ENCODE measurements at regions not wholly inside any gene's neighbourhood (a gene's known extent, or its start where the extent isn't known, plus 50 kb on each side); places are given as distances from the start of the nearest gene placed in this dataset.

- Histone ChIP-seq H3K4me1 (ENCODE audit: control insufficient read depth, extremely low read depth, insufficient read depth, low read length) (no peaks in the 10 kb centered on the region), H3K4me3 (replicated peaks in 1 of 4; ENCODE audit: control extremely low read depth in 1 of 4, insufficient read depth in 1 of 4, low read depth in 3 of 4, low read length in 4 of 4) (no peak overlapping the region), H3K4me2 (ENCODE audit: extremely low read depth, insufficient read depth, low read length) (no peak overlapping the region), H4K20me1 (ENCODE audit: control insufficient read depth, extremely low read depth, insufficient read depth, low read length) (no peaks in the 10 kb centered on the region), H2AFZ (ENCODE audit: low read length) (no peak overlapping the region), H3K79me2 (ENCODE audit: control insufficient read depth, insufficient read depth, low read length) (no peaks in the 10 kb centered on the region), H3K27ac (ENCODE audit: insufficient read depth, low read length) (no peak overlapping the region), H3K9ac (ENCODE audit: insufficient read depth, low read length) (no peak overlapping the region), H3K27me3 (ENCODE audit: control insufficient read depth, insufficient read depth, low read length) (no peaks in the 10 kb centered on the region), H3K9me3 (ENCODE audit: control insufficient read depth, insufficient read depth, low read depth, low read length) (no peaks in the 10 kb centered on the region), H3K36me3 (ENCODE audit: control insufficient read depth, insufficient read depth, low read length) (no peaks in the 10 kb centered on the region)
- TF ChIP-seq EZH2 (IDR thresholded peaks at IDR 0.05; ENCODE audit: low read length, missing control alignments) (no peak), CTCF (conservative IDR thresholded peaks at IDR 0.05 in 1 of 2, IDR thresholded peaks at IDR 0.05 in 1 of 2; ENCODE audit: low read depth in 1 of 2, low read length in 2 of 2) (no peak)
- DNase-seq (ENCODE audit: low read depth in 2 of 2): no peak
These were observed 121.1 kb downstream of the CENPW start for GRCh38 chr6:126461045-126461444.

- TF ChIP-seq EZH2 (IDR thresholded peaks at IDR 0.05; ENCODE audit: low read length, missing control alignments) (no peak), CTCF (conservative IDR thresholded peaks at IDR 0.05 in 1 of 2, IDR thresholded peaks at IDR 0.05 in 1 of 2; ENCODE audit: low read depth in 1 of 2, low read length in 2 of 2) (no peak)
These were observed 124.3 kb downstream of the CENPW start for GRCh38 chr6:126464245-126464644.

GRCh38 chr6:126475449-126475848 is 135.5 kb downstream of the CENPW start:
- Histone ChIP-seq H3K4me3 (replicated peaks in 1 of 4; ENCODE audit: control extremely low read depth in 1 of 4, insufficient read depth in 1 of 4, low read depth in 3 of 4, low read length in 4 of 4) (no peak overlapping the region), H3K4me2 (ENCODE audit: extremely low read depth, insufficient read depth, low read length) (no peak overlapping the region), H3K9ac (ENCODE audit: insufficient read depth, low read length) (no peak overlapping the region), H2AFZ (ENCODE audit: low read length) (no peak overlapping the region), H4K20me1 (ENCODE audit: control insufficient read depth, extremely low read depth, insufficient read depth, low read length) (no peaks in the 10 kb centered on the region), H3K36me3 (ENCODE audit: control insufficient read depth, insufficient read depth, low read length) (no peaks in the 10 kb centered on the region), H3K27ac (ENCODE audit: insufficient read depth, low read length) (no peak overlapping the region), H3K27me3 (ENCODE audit: control insufficient read depth, insufficient read depth, low read length) (no peaks in the 10 kb centered on the region), H3K79me2 (ENCODE audit: control insufficient read depth, insufficient read depth, low read length) (no peaks in the 10 kb centered on the region), H3K4me1 (ENCODE audit: control insufficient read depth, extremely low read depth, insufficient read depth, low read length) (no peaks in the 10 kb centered on the region), H3K9me3 (ENCODE audit: control insufficient read depth, insufficient read depth, low read depth, low read length) (no peaks in the 10 kb centered on the region)
- no peak for TF ChIP-seq CTCF (conservative IDR thresholded peaks at IDR 0.05 in 1 of 2, IDR thresholded peaks at IDR 0.05 in 1 of 2; ENCODE audit: low read depth in 1 of 2, low read length in 2 of 2)
- TF ChIP-seq EZH2 (IDR thresholded peaks at IDR 0.05; ENCODE audit: low read length, missing control alignments): no peak
- peak in 1 of 2 donors; percentile 35 for DNase-seq (ENCODE audit: low read depth in 2 of 2)

More at GRCh38 chr6:126464245-126464644, 124.3 kb downstream of the CENPW start:
- Histone ChIP-seq H3K79me2 (ENCODE audit: control insufficient read depth, insufficient read depth, low read length) (no peaks in the 10 kb centered on the region), H3K9ac (ENCODE audit: insufficient read depth, low read length) (no peak overlapping the region), H3K27ac (ENCODE audit: insufficient read depth, low read length) (no peak overlapping the region), H3K9me3 (ENCODE audit: control insufficient read depth, insufficient read depth, low read depth, low read length) (no peaks in the 10 kb centered on the region), H4K20me1 (ENCODE audit: control insufficient read depth, extremely low read depth, insufficient read depth, low read length) (no peaks in the 10 kb centered on the region), H3K27me3 (ENCODE audit: control insufficient read depth, insufficient read depth, low read length) (no peaks in the 10 kb centered on the region), H2AFZ (ENCODE audit: low read length) (no peak overlapping the region), H3K36me3 (ENCODE audit: control insufficient read depth, insufficient read depth, low read length) (no peaks in the 10 kb centered on the region), H3K4me1 (ENCODE audit: control insufficient read depth, extremely low read depth, insufficient read depth, low read length) (no peaks in the 10 kb centered on the region), H3K4me3 (replicated peaks in 1 of 4; ENCODE audit: control extremely low read depth in 1 of 4, insufficient read depth in 1 of 4, low read depth in 3 of 4, low read length in 4 of 4) (no peak overlapping the region), H3K4me2 (ENCODE audit: extremely low read depth, insufficient read depth, low read length) (no peak overlapping the region)
- no peak for DNase-seq (ENCODE audit: low read depth in 2 of 2)
